K562 (cell line): ENCODE measurements at regions not wholly inside any gene's neighbourhood (a gene's known extent, or its start where the extent isn't known, plus 50 kb on each side); places are given as distances from the start of the nearest gene placed in this dataset.

ENCODE experiments used
- BACH1 ChIP-seq: fragments of 200-800 bp; sonication (Bioruptor generic); IDR thresholded peaks from 2 replicates; pipeline ENCODE4 v1.6.1; 2016; ENCODE audit warnings: missing genetic modification characterization, missing compliant biosample characterization
- CTCF ChIP-seq, 3 experiments: IDR thresholded peaks in 2 of 3; conservative IDR thresholded peaks in 1 of 3; 2 replicates each; pipeline ENCODE4 v1.5.1; 2011 to 2012; ENCODE audit warnings: low read length in 3 of 3, mild to moderate bottlenecking in 3 of 3, control low read depth in 2 of 3, improper control_type of control experiment in 1 of 3, inconsistent platforms in 1 of 3, low read depth in 1 of 3, mixed read lengths in 1 of 3, moderate library complexity in 1 of 3; ENCODE audit not compliant: insufficient read depth in 2 of 3
- KLF1 ChIP-seq: fragments of 450-650 bp; IDR thresholded peaks from 2 replicates; pipeline ENCODE4 v1.6.1; 2016; ENCODE audit warnings: missing genetic modification characterization, missing compliant biosample characterization
- MYBL2 ChIP-seq, 2 experiments: fragments of 450-650 bp in 1 of 2; sonication (generic) in 1 of 2; formaldehyde crosslinking in 1 of 2; IDR thresholded peaks; 2 replicates each; pipeline versions ENCODE4 v1.6.1 to v1.8.1; 2017 to 2022; ENCODE audit warnings: borderline replicate concordance in 1 of 2, inconsistent platforms in 1 of 2, low read depth in 1 of 2, mild to moderate bottlenecking in 1 of 2, missing genetic modification reagents in 1 of 2, moderate library complexity in 1 of 2
- PATZ1 ChIP-seq: fragments of 250-450 bp; sonication (Bioruptor Pico); IDR thresholded peaks from 2 replicates; pipeline ENCODE4 v1.5.0; 2020; ENCODE audit warnings: mild to moderate bottlenecking, borderline replicate concordance
- SAP30 ChIP-seq: fragments of 200-600 bp; sonication (generic); IDR thresholded peaks from 2 replicates; pipeline ENCODE4 v1.6.1; 2012; ENCODE audit warnings: borderline replicate concordance, low read depth, mild to moderate bottlenecking, moderate library complexity, low read length, control low read depth, inconsistent platforms; ENCODE audit not compliant: insufficient read depth, poor library complexity, severe bottlenecking
- SOX6 ChIP-seq: fragments of 450-650 bp; IDR thresholded peaks from 2 replicates; pipeline ENCODE4 v1.6.1; 2014; ENCODE audit warnings: mild to moderate bottlenecking
- USF1 ChIP-seq: sonication (generic); formaldehyde crosslinking; IDR thresholded peaks from 2 replicates; pipeline ENCODE4 v1.9.0; 2022; ENCODE audit warnings: mild to moderate bottlenecking, missing genetic modification reagents

GRCh38 chr2:188096910-188097309 lies 194.8 kb upstream of the GULP1 start:
- TF ChIP-seq CTCF (IDR thresholded peaks at IDR 0.05 in 2 of 3, conservative IDR thresholded peaks at IDR 0.05 in 1 of 3; ENCODE audit: insufficient read depth in 2 of 3, low read depth in 1 of 3, low read length in 3 of 3) = no peak
- TF ChIP-seq USF1 (CRISPR knock-in tag) = no peak
- no peak for TF ChIP-seq BACH1
- no peak for TF ChIP-seq MYBL2 (IDR thresholded peaks at IDR 0.05; ENCODE audit: low read depth)
- no peak for TF ChIP-seq MYBL2 (CRISPR knock-in tag; IDR thresholded peaks at IDR 0.05; ENCODE audit: borderline replicate concordance)
- TF ChIP-seq PATZ1 = no peak
- TF ChIP-seq SAP30 = no peak
- TF ChIP-seq SOX6 = no peak
- no peak for TF ChIP-seq KLF1 (tag)
